ENCODE measurements at regions not wholly inside any gene's neighbourhood (a gene's known extent, or its start where the extent isn't known, plus 50 kb on each side); places are given as distances from the start of the nearest gene placed in this dataset.

DNA sequence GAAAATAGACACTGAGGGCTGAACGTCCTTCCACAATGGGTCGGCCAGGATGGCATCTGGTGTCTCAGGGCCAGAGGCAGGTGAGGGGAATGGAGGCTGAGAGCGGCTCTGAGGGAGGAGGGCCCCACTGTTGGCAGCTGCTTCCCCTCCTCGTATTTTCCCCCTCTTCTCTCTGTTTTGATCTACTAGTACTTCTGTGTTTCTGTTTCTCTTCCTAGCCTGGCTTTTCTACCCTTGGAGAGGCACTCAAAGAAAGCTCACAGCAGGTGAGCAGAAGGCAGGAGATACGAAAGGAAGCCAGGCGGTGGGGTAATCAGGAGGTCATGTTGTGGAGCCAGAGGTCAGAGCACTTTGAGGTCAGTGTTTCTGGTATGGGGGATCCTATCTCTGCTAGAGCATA is 151.8 kb upstream of the GATB start:
- Mint-ChIP-seq H3K4me3 (no peak overlapping the region), H3K27ac (peak overlapping the region; percentile 92), H3K4me1 (peaks cover 33% of the 10 kb centered on the region), H3K36me3 (no peaks in the 10 kb centered on the region), H3K9me3 (peaks cover 14% of the 10 kb centered on the region), H3K27me3 (ENCODE audit: insufficient read depth, low read depth) (peaks cover 2% of the 10 kb centered on the region)
- TF ChIP-seq, protein P1, sequence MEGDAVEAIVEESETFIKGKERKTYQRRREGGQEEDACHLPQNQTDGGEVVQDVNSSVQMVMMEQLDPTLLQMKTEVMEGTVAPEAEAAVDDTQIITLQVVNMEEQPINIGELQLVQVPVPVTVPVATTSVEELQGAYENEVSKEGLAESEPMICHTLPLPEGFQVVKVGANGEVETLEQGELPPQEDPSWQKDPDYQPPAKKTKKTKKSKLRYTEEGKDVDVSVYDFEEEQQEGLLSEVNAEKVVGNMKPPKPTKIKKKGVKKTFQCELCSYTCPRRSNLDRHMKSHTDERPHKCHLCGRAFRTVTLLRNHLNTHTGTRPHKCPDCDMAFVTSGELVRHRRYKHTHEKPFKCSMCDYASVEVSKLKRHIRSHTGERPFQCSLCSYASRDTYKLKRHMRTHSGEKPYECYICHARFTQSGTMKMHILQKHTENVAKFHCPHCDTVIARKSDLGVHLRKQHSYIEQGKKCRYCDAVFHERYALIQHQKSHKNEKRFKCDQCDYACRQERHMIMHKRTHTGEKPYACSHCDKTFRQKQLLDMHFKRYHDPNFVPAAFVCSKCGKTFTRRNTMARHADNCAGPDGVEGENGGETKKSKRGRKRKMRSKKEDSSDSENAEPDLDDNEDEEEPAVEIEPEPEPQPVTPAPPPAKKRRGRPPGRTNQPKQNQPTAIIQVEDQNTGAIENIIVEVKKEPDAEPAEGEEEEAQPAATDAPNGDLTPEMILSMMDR (IDR thresholded peaks at IDR 0.05) = no peak
- no peak for TF ChIP-seq EZH2phosphoT487 (IDR thresholded peaks at IDR 0.05)
- no peak for TF ChIP-seq EZH2 (IDR thresholded peaks at IDR 0.05)
- Histone ChIP-seq H3K79me2 (ENCODE audit: low read depth) (no peaks in the 10 kb centered on the region), H3K27me3 (no peaks in the 10 kb centered on the region), H3K4me1 (peaks cover 20% of the 10 kb centered on the region), H3K9me3 (ENCODE audit: low read depth) (no peaks in the 10 kb centered on the region), H3K4me2 (peak overlapping the region; percentile 8), H3F3A (ENCODE audit: low read depth) (peaks cover 19% of the 10 kb centered on the region), H3K9ac (no peak overlapping the region), H2AFZ (replicated peaks) (peak overlapping the region; percentile 22), H3K27ac (no peak overlapping the region), H3K4me3 (no peak overlapping the region), H3K36me3 (no peaks in the 10 kb centered on the region), H4K20me1 (ENCODE audit: low read depth) (no peaks in the 10 kb centered on the region)
- no peak for DNase-seq (ENCODE audit: low spot score)

DNA sequence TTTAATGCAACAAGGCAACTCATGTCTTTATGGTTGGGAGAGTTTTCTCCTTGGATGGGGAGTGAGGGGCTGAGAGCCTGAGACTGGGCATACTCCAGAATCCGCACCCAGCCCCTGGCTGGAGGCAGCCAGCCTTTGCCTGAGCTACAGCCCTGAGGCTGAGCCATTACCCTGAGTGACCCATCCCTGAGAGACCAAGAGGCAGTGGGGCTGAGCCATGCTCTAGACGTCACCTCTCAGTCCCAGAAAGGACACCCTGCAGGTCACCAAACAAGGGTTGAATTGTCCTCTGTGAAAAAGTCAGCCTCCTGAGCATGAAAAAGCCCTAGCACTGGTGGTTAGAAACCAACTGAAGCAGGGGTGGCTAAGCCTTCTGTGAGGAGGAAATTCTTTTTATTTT is 151.2 kb upstream of the GATB start:
- H3K27ac ChIP-seq = no peak overlapping the region
- no peak for DNase-seq (ENCODE audit: low spot score)
- Mint-ChIP-seq H3K4me1 (peaks cover 26% of the 10 kb centered on the region), H3K9me3 (peaks cover 14% of the 10 kb centered on the region), H3K27ac (no peak overlapping the region), H3K36me3 (no peaks in the 10 kb centered on the region), H3K27me3 (ENCODE audit: insufficient read depth, low read depth) (peaks cover 2% of the 10 kb centered on the region), H3K4me3 (no peak overlapping the region)
- H2AFZ ChIP-seq (replicated peaks) = peak overlapping the region; percentile 22
- H3K4me1 ChIP-seq = peaks cover 14% of the 10 kb centered on the region
- H3K79me2 ChIP-seq (ENCODE audit: low read depth) = no peaks in the 10 kb centered on the region
- H3K9ac ChIP-seq = no peak overlapping the region
- H3K9me3 ChIP-seq (ENCODE audit: low read depth) = no peaks in the 10 kb centered on the region
- no peak overlapping the region for H3K4me3 ChIP-seq
- no peaks in the 10 kb centered on the region for H4K20me1 ChIP-seq (ENCODE audit: low read depth)
- no peaks in the 10 kb centered on the region for H3K36me3 ChIP-seq
- peak overlapping the region; percentile 8 for H3K4me2 ChIP-seq
- TF ChIP-seq EZH2 (IDR thresholded peaks at IDR 0.05) (no peak), EZH2phosphoT487 (IDR thresholded peaks at IDR 0.05) (no peak)
- TF ChIP-seq, protein P1 (IDR thresholded peaks at IDR 0.05) = no peak
- no peaks in the 10 kb centered on the region for H3K27me3 ChIP-seq
- H3F3A ChIP-seq (ENCODE audit: low read depth) = peaks cover 12% of the 10 kb centered on the region

DNA sequence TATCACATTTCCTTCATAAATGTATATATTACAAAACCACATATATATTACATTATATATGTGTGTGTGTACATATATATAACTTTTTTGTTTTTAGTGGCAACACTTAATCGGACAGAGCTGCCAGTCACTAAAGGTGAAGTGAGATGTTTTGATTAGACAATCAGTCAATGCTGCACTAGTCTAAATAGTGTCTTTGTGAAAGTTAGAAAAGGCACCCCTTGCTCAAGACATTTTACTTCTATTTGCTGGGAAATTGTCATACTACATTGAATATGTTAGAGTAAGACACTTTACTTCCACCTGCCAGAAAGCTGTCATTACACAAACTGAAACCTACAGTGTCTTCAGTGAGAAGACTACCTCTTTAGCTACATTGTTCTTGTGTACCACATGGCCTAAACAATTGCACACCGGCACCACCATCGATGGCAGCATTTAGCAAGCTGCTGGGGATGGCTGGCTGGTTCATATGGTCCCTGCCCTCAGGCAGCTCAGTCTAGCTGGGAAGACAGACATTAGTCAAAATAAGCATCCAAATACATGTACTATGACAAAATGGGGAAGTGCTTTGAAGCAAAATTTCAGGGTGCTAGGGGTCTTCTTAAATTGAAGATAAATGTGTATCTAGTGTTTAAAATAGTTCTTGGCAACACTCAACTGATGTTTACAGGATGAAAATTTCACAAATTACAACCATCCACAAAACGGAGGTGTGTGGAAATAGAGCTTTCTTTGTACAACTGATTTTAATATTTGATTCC is 148.1 kb upstream of the GATB start:
- TF ChIP-seq EZH2 (IDR thresholded peaks at IDR 0.05) (no peak), EZH2phosphoT487 (IDR thresholded peaks at IDR 0.05) (no peak)
- TF ChIP-seq, protein P1 (IDR thresholded peaks at IDR 0.05) = no peak
- H3F3A ChIP-seq (ENCODE audit: low read depth) = peaks cover 9% of the 10 kb centered on the region
- no peak overlapping the region for H3K9ac ChIP-seq
- no peaks in the 10 kb centered on the region for H3K36me3 ChIP-seq
- no peaks in the 10 kb centered on the region for H4K20me1 ChIP-seq (ENCODE audit: low read depth)
- no peaks in the 10 kb centered on the region for H3K27me3 ChIP-seq
- peaks cover 3% of the 10 kb centered on the region for H3K9me3 Mint-ChIP-seq
- no peaks in the 10 kb centered on the region for H3K79me2 ChIP-seq (ENCODE audit: low read depth)
- H3K4me1 ChIP-seq = peaks cover 12% of the 10 kb centered on the region
- peaks cover 23% of the 10 kb centered on the region for H3K4me1 Mint-ChIP-seq
- no peak overlapping the region for H2AFZ ChIP-seq (replicated peaks)
- H3K4me3 Mint-ChIP-seq = no peak overlapping the region
- no peak overlapping the region for H3K4me2 ChIP-seq
- H3K36me3 Mint-ChIP-seq = no peaks in the 10 kb centered on the region
- no peak overlapping the region for H3K27ac Mint-ChIP-seq
- H3K27ac ChIP-seq = no peak overlapping the region
- no peak overlapping the region for H3K4me3 ChIP-seq
- no peak for DNase-seq (ENCODE audit: low spot score)
- no peaks in the 10 kb centered on the region for H3K9me3 ChIP-seq (ENCODE audit: low read depth)
- no peaks in the 10 kb centered on the region for H3K27me3 Mint-ChIP-seq (ENCODE audit: insufficient read depth, low read depth)
